ENCODE measurements at regions not wholly inside any gene's neighbourhood (a gene's known extent, or its start where the extent isn't known, plus 50 kb on each side); places are given as distances from the start of the nearest gene placed in this dataset.

- TF ChIP-seq POLR2A (IDR thresholded peaks at IDR 0.05; ENCODE audit: low read depth, low read length) (no peak), TAF1 (IDR thresholded peaks at IDR 0.05; ENCODE audit: low read depth, low read length) (no peak), POLR2AphosphoS5 (IDR thresholded peaks at IDR 0.05; ENCODE audit: low read depth, low read length) (no peak), POU2F2 (IDR thresholded peaks at IDR 0.05; ENCODE audit: low read depth, low read length) (no peak)
Measured at GRCh38 chr4:3390288-3390811, 51.4 kb upstream of the HGFAC start.

All from GM12891 (cell line).